ENCODE measurements at regions not wholly inside any gene's neighbourhood (a gene's known extent, or its start where the extent isn't known, plus 50 kb on each side); places are given as distances from the start of the nearest gene placed in this dataset.

DNA sequence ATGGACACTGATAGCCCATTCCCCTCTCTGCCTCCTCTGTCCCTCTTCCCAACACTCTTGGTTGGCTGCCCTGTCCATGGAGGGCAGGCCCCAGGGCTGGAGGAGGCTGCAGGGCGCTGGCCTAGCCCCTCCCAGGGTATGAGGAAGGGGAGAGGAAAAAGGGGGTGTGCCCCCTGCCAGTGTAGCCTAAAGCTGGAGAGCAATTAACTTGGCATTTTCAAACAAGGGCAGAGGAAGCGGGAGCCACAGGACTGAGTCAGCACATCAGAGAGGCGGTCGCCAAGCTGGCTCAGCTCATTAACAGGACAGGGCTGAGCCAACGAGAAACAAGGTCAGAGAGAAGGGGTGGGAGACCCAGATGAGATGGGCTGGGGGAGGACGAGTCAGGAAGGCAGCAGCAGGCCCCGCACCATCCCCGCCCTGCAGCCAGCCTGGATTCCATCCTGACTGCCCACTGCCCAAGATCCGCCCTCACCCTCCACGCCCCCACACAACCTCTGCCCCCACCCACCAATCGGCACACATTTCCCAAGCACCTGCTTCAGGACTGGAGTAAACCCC is 76.3 kb downstream of the BUD13 start:
- TF ChIP-seq POLR2A (IDR thresholded peaks at IDR 0.05): no peak
- TF ChIP-seq CTCF (IDR thresholded peaks at IDR 0.05): no peak

Data from prostate gland (tissue), 2 donors.